ENCODE measurements at regions not wholly inside any gene's neighbourhood (a gene's known extent, or its start where the extent isn't known, plus 50 kb on each side); places are given as distances from the start of the nearest gene placed in this dataset.
A peak's percentile ranks its signal among the peaks of the same experiment; 100 is the strongest.

DNA sequence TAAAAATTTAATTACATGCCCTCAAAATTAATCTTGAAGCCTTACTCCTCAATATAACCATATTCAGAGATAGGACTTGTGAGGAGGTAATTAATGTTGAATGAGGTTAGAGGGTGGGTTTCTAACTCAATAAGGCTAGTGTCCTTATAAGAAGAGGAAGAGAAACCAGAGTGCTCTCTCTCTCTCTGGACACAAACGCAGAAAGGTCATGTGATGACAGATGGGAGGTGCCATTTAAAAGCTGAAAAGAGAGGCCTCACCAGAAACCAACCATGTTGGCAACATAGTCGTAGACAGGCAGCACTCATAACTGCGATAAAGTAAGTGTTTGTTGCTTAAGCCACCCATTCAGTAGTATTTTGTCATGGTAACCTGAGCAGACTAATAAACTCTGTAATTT lies 378.5 kb upstream of the LMO3 start:
- DNase-seq (ENCODE audit: low spot score) = peak; percentile 11

- no peak for DNase-seq (ENCODE audit: low spot score)
Measured at GRCh38 chr12:16972923-16973770, 367.2 kb upstream of the LMO3 start.

DNA sequence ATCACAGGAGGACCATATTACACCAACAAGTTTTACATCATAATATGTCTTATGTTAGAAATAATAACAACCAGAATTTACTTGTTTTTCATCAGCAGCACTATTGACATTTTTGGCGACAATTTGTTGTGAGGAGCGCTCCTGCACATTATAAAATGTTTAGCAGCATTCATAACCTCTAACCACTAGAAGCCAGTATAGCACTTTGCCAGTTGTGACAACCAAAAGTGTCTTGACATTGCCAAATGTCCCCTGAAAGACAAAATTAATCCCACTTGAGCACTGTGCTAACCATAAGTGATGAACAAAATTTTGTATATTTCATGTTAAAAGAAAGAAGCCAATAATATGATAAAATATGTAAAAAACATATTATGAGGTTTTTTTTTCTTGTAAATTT lies 356.9 kb upstream of the LMO3 start:
- DNase-seq (ENCODE audit: low spot score) = no peak

DNA sequence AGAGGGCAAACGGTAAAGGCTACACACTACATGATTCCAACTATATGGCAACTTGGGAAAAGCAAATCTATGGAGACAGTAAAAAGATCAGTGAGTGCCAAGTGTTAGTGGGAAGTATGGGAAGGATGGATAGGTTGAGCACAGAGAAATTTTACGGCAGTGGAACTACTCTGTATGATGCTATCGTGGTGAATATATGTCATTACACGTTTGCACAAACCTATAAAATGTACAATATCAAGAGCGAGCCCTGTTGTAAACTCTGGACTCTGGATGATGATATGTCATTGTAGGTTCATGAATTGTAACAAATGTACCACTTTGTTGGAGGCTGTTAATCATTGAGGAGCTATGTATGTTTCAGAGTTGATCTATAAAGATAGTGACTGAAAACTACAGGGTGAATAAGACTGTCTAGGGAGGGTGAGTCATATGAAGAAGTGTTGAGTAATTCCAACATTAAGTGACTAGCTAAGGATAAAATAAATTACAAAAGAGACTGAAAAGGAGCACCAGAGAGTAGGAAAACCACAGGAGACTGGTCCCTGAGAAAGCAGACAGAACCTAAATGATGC lies 349.2 kb upstream of the LMO3 start:
- DNase-seq (ENCODE audit: low spot score) = peak; percentile 85

GRCh38 chr12:16949871-16950667 lies 344.1 kb upstream of the LMO3 start:
- no peak for DNase-seq (ENCODE audit: low spot score)

GRCh38 chr12:16949371-16949770 lies 343.4 kb upstream of the LMO3 start:
- no peak for DNase-seq (ENCODE audit: low spot score)

- DNase-seq (ENCODE audit: low spot score) = no peak
Measured at GRCh38 chr12:16946704-16947103, 340.7 kb upstream of the LMO3 start.

DNA sequence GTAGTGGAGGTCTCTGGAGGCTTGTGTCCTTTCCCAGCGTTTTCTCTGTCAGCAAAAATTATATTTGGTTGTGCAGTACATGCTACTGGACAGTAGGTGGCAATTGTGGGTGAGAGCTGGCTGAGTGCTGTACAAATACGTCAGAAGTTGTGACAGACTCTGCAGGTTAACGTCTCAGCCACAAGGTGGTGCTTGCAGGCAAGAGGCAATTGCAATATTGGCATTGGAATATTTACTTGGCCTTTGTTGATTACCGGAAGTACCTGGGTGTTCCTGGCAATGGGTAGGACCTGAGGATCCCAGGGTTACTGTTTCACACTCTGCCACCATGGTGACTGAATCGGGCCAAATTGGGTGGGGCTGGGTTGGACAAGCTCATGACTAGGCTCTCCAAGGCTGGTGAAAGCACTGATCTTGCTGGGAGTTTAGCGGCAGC lies 333.9 kb upstream of the LMO3 start:
- DNase-seq (ENCODE audit: low spot score) = peak; percentile 42

GRCh38 chr12:16927259-16927658 lies 321.3 kb upstream of the LMO3 start:
- no peak for DNase-seq (ENCODE audit: low spot score)

DNA sequence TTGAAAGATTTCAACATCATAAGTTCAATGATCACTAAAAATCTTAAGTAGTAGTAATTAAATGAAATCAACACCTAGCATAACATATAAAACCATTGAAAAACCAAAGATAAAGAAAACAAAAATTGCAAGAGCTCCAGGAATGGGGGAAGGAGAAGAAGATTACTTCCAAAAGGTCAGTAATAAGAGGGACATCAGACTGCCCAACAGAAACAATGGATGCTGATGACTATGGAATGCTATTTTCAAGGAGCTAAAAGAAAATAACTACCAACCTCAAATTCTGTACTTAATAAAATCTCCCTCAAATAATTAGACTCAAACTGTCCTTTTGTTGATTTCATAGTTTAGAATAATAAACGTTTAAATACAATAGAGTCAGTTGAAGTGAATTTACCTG lies 314.5 kb upstream of the LMO3 start:
- DNase-seq (ENCODE audit: low spot score) = no peak

GRCh38 chr12:16919551-16919950 lies 313.6 kb upstream of the LMO3 start:
- DNase-seq (ENCODE audit: low spot score) = no peak

DNA sequence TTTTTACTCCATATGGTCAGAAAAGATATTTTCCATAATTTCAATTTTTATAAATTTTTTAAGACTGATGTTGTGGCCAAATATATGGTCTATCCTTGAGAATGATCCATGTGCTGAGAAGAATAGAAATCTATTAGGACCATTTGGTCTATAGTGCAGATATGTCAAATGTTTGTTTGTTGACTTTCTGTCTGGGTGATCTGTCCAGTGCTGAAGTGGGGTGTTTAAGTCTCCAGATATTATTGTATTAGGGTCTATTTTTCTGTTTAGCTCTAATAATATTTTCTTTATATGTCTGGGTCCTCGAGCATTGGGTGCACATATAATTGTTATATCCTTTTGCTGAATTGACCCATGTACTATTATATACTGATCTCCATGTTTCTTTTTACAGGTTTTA lies 308.9 kb upstream of the LMO3 start:
- no peak for DNase-seq (ENCODE audit: low spot score)

DNA sequence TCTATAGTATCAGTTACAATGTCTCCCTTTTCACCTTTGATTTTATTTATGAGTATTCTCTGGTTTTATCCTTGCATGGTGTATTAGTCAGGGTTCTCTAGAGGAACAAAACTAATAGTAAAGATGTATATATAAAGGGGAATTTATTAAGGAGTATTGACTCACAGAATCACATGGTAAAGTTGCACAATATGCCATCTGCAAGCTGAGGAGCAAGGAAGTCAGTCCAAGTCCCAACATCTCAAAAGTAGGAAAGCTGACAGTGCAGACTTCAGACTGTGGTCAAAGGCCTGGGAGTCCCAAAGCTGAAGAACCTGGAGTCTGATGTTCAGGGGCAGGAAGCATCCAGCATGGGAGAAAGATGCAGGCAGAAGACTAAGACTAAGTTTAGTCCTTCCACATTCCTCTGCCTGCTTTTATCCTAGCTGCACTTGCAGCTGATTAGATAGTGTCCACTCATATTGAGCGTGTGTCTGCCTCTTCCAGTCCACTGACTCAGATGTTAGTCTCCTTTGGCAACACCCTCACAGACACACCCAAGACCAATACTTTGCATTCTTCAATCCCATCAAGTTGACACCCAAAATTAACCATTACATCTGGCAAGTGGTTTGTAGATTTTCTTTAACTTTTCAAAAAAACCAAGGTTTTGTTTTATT lies 308.0 kb upstream of the LMO3 start:
- DNase-seq (ENCODE audit: low spot score) = no peak

DNA sequence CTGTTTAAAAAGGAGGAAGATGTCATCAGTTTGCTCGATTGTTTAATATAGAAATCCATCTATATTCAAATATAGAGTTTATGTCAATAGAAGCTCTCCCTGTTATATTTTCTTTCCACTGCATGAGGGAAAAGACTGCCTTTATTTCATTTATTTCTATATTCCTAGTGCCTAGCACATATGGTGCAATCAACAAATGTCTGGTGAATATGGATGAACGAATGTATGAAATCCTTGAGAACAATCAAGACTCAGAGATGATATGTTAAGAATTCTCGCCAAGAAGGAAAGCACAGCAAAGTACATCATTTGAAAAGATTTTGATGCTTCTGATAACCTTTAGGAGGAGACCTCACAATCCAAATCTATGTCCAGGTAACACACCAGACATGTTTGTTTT lies 296.0 kb upstream of the LMO3 start:
- DNase-seq (ENCODE audit: low spot score) = no peak

GRCh38 chr12:16893426-16893825 lies 287.5 kb upstream of the LMO3 start:
- DNase-seq (ENCODE audit: low spot score) = no peak

DNA sequence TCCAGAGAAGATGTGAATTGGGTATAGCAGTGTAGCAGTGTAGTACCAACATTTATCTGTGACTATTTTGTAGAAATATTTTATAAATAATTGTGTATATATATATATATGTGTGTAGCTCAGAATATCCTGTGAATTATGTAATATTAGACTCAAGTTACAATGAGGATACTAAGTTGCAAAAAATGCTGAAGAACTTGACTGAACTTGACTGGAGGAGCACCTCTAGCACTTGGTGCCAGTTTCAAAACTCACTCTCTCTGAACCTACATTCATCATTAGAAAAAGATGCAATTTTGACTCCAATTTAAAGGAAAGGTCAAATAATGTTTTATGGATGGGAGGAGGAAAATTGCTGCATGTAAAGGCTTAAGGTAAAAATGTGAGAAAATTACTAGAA lies 285.7 kb upstream of the LMO3 start:
- DNase-seq (ENCODE audit: low spot score) = no peak

DNA sequence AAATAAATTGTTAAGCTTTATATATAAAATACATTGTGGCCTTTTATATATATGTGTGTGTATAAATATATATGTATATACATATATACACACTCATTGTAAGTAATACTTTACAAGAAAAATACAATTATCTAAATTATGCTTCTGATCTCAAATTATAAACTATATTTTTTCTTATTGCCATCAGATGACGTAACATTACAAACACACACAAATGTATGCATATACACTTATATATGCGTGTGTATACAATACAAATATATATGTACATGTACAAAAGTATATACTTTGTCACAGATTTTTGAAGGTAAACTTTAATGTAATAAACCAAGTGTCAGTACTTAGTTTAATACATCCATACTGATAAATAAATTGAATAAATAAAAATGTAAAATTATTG lies 278.9 kb upstream of the LMO3 start:
- DNase-seq (ENCODE audit: low spot score) = no peak

DNA sequence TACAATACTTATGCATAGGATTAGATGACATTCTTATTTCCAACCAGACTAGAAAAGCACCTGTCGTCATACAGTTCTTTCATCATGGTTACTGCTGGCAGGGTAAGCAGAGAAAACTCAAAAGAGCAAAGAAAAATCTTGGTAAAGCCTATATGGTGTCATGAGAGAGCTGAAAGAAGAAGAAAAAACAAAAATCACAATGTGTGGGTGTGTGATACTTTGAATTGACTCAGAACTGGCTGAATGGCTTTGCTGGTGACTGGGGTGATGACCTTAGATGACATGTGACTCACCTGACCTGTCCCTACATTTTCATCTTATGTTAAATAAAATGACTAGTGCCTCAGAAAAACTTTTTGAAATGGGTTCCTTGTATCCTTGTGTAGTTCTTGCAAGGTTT lies 278.1 kb upstream of the LMO3 start:
- no peak for DNase-seq (ENCODE audit: low spot score)

GRCh38 chr12:16881986-16882570 lies 276.1 kb upstream of the LMO3 start:
- DNase-seq (ENCODE audit: low spot score) = no peak

- no peak for DNase-seq (ENCODE audit: low spot score)
Measured at GRCh38 chr12:16880864-16881285, 274.9 kb upstream of the LMO3 start.

- no peak for DNase-seq (ENCODE audit: low spot score)
Measured at GRCh38 chr12:16870845-16871244, 264.9 kb upstream of the LMO3 start.

GRCh38 chr12:16863742-16864141 lies 257.8 kb upstream of the LMO3 start:
- no peak for DNase-seq (ENCODE audit: low spot score)
